NCI-H1092 (cell line): ENCODE measurements at regions not wholly inside any gene's neighbourhood (a gene's known extent, or its start where the extent isn't known, plus 50 kb on each side); places are given as distances from the start of the nearest gene placed in this dataset.
"Not testable (repeated sequence)": the region's sequence is repeated elsewhere in the genome, so short reads cannot be mapped to it uniquely, and the experiment has no call there.

Experiments used
- DNase-seq: peaks from one replicate; lab custom pipeline; 2025; lab: John Stamatoyannopoulos, UW

DNA sequence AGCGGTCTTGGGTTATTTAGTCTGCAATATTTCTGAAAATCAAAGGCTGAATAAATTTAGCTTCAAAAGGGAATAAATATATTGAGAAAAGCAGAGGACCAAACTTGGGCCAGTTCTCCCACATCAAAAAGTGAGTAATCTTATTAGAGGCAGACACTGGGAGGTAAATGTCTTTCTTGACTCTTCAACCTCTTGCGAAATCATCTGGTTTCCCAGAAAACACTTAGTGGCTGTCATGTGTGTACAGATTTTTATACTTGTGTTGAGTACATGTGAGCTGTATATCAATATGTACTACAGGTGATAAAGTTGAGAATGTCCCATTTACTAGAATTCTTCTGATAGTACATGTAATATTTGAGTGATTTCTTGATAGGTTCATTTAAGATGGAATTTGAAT, 454.9 kb downstream of the PRR16 start:
- no peak for DNase-seq

DNA sequence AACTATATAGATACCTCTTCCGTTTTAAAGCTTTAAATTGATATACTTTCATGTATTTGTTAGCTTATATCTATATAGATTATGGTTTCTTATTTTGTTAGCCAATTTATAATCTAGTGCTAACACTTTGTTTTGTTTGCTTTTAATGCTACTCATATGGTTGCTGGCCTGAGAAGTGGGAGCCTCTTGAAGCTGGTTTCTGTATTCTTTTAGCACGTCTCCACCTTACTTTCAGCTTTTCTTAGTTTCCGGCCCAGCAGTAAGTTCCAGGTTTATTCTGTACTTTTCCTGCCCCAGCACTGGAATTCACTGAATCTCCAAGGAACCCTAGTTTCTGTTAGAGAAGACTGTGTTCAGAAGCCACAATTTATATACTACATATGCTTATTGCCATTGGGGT, 458.9 kb downstream of the PRR16 start:
- no peak for DNase-seq

DNA sequence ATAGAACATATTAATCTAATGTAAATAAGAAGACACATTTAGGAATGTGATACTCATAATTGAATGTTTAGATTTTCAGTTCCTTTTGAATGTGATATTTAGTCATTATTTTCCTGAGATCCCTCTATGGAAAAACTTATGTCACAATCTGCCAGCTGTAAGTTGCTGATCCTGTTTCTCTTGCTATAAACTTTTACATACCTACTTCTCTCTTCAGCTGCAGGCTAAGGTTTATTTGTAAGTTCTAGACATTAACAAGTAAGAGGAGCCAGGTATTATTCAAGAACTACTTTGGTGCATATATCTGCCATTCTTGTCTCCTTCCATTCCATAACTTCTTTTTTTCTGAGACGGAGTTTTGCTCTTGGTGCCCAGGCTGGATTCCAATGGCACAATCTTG, 462.4 kb downstream of the PRR16 start:
- no peak for DNase-seq

DNA sequence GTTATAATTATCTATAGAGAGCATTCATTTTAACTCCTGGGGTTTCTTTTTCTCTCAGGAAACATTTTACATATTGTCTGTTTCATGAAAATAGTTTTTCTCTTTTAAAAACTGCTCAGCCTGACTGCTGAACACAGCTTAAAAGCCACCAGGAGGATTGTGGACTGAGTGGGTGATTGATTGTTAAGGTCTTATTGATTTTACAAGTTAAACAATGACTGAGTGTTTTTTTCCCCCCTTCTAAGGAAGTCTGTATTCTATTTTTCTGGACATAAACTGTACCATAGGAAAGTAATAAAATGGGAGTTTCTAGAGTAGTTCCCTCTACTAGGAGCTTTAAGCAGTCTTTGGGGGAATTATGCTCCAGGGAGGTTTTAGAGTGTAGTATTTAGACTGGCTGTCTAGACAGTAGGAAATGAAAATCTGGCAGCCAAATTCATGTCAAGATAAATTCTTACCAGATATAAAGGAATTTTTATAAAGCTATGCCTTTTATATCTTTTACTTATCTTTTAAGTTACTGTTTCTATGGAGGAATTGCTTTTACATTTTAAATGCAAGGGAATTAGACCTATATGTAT, 463.9 kb downstream of the PRR16 start:
- DNase-seq: no peak

DNA sequence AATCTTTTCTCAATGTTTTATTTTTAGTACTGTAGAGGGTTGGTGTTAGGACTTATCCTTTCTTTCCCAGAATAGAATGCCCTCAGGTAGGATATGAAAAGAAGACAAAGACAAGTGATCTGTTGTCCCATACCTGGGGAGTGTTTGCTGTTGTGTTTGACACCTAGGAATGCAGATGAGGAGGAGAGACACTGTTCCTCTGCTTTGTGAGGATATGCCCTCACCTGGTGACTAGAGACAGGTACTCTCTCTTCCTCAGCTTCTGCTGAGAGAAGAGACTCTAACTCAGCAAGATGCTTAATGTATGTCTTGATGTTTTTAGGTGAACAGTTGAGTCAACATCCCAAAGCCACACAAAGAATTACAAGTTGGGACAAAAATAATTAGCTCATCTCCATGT, 468.4 kb downstream of the PRR16 start:
- DNase-seq: no peak

DNA sequence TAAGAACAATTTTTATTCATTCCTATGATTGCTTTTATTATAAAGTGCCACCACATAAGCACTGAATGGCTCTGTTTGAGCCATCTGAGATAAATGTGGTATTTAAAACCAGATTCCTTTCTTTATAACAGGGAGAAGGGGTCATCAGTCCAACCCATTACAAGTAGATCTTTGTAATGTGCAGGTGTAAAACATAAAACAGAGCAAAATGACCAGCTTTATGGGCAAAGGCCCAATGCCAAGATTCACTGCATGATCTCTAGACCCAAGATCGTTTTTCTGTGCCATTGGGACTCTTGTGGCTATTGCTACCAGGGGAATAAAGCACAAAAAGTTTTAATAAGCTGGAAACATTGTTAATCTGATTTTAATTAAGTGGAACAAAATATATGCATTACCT, 469.9 kb downstream of the PRR16 start:
- DNase-seq: no peak

DNA sequence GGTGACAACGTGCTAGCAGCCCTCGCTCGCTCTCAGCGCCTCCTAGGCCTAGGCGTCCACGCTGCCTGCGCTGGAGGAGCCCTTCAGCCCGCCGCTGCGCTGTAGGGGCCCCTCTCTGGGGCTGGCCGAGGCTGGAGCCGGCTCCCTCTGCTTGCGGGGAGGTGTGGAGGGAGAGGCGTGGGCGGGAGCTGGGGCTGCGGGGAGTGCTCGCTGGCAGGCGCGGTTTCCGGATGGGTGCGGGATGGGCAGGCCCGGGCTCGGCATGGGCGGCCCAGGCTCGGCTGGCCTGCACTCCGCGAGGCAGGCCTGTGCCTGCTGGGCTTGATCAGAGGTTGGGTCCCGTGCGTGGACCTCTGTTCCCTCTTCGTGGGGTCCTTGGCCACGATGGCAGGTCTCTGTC, 472.6 kb downstream of the PRR16 start:
- no peak for DNase-seq

DNA sequence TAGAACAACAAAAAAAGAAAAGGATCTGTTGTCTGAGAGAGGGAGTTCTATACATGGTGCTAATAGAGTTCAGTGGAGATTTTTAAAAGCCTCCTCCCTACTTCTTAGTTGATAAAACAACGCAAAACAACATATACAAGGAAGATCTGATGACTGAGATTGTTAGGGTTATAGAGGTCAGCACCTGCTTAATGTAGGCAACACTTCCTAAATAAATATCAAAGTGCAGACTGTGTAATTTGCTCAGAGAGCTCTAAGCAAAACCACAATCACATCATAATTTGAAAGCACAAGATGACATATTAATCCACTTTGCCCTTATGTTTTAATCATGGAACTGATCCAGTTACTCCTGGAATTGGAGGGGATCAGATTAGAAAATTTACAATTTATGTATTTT, 474.5 kb downstream of the PRR16 start:
- DNase-seq: no peak

DNA sequence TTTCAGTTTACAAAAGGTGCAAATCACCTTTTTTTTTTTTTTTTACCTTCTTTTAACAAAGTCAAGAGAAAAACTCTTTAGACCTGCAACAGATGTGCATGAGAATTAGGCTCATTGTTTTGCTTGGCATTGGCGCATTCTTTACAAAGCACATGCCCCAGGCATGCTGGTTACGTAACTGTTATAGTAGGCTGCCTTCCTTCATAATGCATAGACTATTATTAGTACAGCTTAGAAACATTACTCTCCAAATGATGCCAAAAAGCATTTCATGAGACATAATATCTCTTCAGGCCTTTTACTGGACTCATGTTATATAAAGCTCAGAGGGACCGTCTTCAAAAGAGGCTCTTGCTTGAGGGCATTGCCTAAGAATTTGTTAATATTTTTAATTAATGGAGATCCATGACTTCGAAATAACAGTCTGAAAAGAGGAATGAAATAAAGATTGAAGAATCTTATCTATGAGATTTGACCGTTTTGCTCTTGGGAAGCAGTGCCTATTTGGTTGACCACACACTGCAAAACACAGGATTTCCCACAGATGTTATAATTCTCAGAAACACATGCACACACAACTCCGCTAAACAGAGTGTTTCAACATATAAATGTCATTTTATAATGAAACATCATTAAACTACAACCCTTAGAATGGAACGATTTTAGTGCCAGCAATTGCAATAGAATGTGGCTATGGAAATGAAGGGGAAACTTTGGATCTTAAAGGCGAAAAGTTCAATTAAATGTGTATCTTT, 478.7 kb downstream of the PRR16 start:
- no peak for DNase-seq

GRCh38 chr5:120949596-120949995, 485.5 kb downstream of the PRR16 start:
- not testable (repeated sequence) for DNase-seq

DNA sequence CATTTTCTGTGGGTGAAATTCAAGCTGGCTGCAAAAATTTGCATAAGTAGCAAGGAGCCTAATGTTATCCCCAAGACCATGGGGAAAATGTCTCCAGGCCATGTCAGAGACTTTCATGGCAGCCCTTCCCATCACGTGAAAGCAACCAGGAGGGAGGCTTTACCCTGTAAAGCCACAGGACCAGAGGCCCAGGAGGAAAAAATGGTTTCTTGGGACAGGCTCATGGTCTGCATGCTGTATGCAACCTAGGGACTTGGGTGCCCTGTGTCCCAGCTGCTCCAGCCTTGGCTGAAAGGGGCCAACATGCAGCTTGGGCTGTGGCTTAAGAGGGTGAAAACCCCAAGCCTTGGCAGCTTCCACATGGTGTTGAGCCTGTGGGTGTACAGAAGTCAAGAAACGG, 489.3 kb downstream of the PRR16 start:
- not testable (repeated sequence) for DNase-seq

DNA sequence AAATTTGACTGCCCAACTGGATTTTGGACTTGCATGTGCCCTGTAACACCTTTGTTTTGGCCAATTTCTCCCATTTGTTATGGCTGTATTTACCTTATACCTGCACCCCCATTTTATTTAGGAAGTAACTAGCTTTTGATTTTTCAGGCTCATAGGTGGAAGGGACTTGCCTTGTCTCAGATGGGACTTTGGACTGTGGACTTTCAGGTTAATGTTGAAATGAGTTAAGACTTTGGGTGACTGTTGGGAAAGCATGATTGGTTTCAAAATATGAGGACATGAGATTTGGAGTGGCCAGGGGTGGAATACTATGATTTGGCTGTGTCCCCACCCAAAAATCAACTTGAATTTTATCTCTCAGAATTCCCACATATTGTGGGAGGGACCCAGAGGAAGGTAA, 490.2 kb downstream of the PRR16 start:
- no peak for DNase-seq

GRCh38 chr5:120955795-120956194, 491.7 kb downstream of the PRR16 start:
- no peak for DNase-seq

- no peak for DNase-seq
Observed at GRCh38 chr5:120958877-120959485, 494.9 kb downstream of the PRR16 start.

- DNase-seq: no peak
Observed at GRCh38 chr5:120960510-120960909, 496.4 kb downstream of the PRR16 start.

DNA sequence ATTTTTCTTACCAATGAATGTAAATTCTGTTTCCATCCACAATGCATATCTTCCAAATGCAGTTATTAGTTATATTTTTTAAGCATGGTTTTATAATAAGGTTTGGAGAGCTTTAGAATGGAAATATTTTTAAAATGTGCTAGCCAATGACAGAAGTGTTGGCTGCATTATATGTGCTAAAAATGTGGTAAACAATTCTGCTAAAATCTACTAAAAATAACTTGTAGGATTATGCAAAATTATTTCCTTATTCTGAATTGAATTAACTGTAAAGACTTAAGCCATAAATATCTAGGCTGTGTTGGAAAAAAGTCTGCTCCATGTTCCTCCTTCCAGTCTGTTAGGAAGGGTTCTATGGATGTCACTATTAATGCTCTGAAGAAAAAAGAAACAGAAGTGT, 503.3 kb downstream of the PRR16 start:
- DNase-seq: no peak

GRCh38 chr5:120974690-120975089, 510.6 kb downstream of the PRR16 start:
- no peak for DNase-seq

DNA sequence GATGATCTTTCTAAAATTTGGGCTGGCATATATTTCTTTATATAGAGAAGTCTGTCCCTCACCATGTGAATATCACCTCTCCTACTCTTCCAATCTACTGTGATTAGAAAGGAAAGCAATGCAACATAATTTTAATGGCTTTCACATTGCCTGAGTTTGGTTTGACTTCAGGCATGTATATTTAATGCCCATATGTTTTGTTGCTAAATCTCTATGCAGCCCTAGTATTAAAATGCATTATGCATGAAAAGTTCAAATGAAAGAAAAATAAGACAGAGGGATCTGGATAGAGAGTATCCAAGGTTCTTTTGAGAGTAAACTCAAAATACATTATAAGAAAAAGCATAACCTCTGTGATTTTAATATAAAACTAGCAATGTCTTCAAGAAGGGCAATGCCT, 518.3 kb downstream of the PRR16 start:
- DNase-seq: no peak

DNA sequence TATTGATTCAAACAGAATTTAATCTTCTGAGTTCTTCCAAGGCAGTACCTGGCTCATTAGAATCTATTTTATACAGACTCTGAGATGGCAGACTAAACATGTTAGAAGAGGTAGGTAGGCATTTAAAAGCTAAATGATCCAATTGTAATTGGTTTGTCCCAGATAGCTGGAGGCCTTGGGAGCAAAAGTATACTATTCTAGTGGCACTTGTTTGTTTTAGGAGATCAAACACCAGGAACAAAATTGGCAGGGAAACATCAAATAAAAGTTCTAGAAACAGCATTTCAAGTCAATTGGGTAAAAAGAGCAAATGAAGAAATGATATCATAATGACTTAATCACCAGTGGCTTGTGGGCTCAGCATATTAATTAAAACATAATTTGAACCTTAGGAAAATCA, 521.4 kb downstream of the PRR16 start:
- DNase-seq: no peak

- no peak for DNase-seq
Observed at GRCh38 chr5:120988491-120988890, 524.4 kb downstream of the PRR16 start.

DNA sequence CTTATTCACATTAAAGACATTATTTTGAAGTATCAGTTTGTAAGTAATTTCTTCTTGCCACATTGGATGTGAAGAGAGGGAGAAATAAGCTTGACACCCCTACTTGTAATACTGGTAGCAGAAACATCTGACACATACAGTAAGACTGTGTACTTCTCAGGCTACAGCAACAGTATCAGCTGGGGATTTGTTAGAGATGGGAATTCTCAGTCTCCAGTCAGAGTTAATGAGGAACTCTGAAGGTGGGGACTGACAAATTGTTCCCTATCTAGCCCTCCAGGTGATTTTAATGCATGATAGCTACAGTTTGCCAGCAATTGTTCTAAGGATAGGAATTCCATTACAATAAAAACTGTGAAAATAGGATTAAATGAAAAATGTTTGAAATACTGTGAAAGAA, 524.8 kb downstream of the PRR16 start:
- DNase-seq: no peak

DNA sequence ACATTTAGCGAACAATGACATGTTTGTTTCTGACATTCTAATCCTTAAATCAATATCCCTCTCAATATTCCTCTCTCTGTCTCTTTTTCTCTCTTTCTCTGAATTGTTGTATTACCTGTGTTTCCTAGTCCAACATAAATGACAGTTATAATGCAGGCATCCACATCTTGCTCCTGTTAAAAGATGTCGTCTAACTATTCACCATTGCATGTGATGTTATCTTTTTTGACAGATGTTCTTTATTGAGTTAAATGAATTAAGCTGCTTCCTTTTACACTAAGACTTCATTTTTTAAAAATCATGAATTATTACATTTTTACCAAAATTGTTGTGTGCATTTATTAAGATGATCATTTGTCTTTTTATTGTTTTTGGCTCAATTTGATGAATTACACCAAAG, 527.5 kb downstream of the PRR16 start:
- no peak for DNase-seq

- DNase-seq: no peak
Observed at GRCh38 chr5:120994112-120994511, 530.0 kb downstream of the PRR16 start.

GRCh38 chr5:120999550-120999949, 535.5 kb downstream of the PRR16 start:
- DNase-seq: no peak
